ELR (cell line): ENCODE measurements at regions not wholly inside any gene's neighbourhood (a gene's known extent, or its start where the extent isn't known, plus 50 kb on each side); places are given as distances from the start of the nearest gene placed in this dataset.
"Not testable (repeated sequence)": the region's sequence is repeated elsewhere in the genome, so short reads cannot be mapped to it uniquely, and the experiment has no call there.

Experiments used
- DNase-seq: peaks from one replicate; pipeline ENCODE4 v3.0.0-alpha.2; 2015; ENCODE audit warnings: low read depth

- DNase-seq = no peak
Measured at GRCh38 chr1:4118746-4119515, 218.9 kb upstream of the C1orf174 start.

GRCh38 chr1:4119516-4120220 lies 219.6 kb upstream of the C1orf174 start:
- no peak for DNase-seq

GRCh38 chr1:4120557-4121292 lies 220.7 kb upstream of the C1orf174 start:
- no peak for DNase-seq

DNA sequence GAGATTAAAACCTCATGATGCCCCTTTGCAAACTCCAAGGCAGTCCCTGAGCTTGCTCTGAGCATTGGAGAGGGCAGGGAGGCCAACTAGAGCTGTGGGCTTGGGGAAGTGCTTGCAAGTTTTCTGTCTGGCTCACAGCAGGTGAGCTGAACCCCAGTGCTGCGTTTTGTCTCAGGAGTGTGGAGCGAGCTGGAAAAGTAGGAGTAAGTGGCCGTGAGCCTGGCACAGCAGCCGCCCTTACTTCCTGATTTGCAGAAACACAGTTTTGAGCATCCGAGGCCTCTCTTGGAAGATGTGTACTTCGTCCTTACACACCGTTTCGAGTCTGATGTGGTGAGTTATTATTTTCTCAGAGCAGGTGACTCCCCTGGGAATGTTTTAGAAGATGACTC lies 221.2 kb upstream of the C1orf174 start:
- no peak for DNase-seq

DNA sequence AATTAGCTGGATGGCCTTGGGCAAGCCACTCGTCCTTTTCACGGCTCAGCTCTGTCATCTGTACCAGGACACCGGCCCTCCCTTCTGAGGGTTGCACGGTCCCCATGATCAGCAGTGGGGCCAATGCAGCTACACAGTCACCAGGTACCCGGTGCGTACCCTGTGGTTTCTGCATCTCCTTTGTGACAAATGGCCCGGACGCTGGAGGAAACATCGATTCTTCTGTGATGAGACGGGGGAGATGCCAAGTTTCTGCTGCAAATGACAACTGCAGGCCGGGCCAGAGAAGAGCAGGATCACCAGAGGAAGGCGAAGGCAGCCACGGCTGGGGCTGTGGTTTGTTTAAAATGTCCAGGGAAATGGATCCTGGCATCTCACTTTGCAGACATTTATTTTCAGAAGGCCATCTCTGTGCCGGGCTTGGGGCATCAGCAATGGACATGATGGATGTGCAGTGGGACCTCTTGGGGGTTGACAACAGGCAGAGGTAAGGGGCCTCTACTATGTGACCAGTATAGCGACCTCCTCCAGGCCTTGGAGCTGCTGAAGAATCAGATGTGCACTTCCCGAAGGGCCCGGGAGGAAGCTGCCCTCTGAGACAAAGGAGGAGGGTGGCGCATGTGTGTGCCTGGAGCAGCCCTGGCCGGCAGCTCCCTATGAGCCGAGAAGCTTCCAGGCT lies 221.9 kb upstream of the C1orf174 start:
- no peak for DNase-seq

DNA sequence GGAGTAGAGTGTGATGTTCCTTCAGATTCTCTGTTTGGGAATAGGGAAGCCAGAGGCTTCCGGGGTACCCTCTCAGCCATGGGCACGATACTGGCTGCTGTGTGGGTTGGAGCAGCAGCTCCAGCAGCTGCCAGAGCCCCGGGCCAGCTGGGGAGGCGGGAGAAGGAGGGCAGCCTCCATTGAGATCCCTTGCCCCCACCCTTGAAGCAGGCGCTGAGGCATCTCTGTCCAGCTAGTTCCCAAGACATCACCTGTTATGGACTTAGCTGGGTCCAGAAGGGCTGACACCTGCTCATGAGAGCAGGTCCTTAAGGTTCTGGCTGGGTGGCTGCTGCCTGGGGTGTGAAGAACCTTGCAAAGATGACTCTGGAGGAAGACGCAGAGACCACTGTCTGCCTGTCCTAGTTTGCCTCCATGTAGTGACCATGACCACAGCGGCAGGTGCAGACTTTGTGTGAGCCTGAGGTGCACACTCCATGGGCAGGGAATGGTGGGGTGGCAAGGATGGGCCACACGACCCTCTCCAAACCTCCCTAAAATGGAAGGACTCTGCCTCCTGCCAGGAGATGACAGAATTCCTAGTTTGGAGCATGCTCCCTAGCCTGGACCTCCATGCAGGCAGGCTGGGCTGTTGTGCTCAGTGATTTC lies 222.6 kb upstream of the C1orf174 start:
- no peak for DNase-seq

DNA sequence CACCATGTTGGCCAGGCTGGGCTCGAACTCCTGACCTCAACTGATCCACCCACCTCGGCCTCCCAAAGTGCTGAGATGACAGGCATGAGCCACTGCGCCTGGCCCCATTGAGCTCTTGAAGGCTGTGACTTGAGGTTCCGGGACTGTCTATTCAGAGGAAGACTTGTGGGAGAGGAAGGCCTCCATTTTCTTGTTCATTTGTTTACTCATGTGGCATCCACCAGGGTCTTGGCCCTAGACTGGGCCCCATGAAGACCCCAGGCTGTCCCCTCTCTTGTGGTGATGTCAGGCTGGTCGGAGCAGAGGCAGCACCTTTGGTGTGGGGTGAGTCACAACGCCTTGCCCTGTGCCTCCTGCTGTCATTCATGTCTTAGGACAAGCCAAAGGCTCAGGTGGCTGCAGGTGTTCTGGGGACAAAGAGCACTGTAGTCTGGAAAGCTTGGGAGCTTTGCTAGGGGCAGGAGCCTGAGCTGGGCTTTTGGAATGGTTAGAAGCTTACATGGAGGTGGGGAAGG lies 224.6 kb upstream of the C1orf174 start:
- no peak for DNase-seq

GRCh38 chr1:4126251-4126650 lies 226.2 kb upstream of the C1orf174 start:
- DNase-seq = no peak

DNA sequence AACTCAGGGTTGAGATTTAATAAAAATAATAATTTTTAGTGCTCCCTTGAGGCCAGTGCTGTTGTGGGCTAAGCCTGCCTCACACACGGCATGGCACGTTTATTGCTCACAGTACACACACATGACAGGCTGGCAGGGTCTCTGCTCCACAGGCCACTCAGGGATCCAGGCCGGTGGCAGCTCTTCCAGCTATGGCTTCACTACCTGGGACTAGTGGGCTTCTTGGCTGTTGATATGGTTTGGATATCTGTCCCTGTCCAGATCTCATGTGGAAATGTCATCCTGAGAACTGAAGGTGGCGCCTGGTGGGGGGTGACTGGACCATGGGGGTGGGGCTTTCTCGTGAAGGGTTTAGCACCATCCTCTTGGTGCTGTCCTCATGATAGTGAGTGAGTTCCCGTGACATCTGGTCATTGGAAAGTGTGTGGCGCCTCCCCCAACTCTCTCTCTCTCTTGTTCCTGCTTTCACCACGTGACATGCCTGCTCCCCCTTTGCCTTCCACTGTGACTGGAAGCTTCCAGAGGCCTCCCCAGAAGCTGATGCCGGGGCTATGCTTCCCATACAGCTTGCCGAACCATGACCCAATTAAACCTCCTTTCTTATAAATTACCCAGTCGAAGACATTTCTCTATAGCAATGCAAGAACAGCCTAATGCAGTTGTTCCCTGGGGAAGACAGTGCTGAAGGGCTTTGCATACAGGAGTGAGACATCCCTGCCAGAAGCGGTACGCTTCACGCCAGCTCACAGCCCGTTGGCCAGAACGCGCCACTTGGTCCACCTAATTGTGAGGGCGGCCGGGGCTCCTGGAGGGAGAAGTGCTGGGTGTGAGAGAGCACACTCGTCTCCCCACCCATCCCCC lies 226.9 kb upstream of the C1orf174 start:
- DNase-seq = no peak

DNA sequence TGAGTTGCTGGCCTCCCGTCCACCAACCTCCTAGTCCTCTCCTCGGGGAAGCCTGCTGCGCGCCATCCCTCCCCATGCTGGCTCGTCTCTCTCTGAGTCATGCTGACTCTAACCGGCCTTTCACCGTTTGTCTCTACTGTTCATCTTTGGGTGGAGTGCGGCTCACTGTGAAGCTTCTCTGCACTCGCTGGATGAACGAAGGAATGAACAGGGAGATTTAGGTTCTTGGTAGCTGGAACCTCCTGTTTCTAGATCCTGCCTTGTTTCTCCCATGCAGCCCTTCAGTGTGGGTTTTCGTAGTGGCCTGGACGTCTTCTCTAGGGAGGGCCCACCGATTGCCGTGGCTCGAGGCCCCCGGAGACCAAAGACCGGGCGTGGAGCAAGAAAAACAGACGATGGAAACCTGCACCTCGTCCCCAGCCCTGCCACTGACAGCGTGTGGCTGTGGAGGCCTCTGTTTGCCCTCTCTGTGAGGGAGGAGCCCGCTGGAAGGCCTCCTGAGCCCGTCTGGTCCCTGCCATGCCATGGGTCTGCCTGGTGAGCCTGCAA lies 227.6 kb upstream of the C1orf174 start:
- no peak for DNase-seq

- no peak for DNase-seq
Measured at GRCh38 chr1:4128616-4129015, 228.5 kb upstream of the C1orf174 start.

DNA sequence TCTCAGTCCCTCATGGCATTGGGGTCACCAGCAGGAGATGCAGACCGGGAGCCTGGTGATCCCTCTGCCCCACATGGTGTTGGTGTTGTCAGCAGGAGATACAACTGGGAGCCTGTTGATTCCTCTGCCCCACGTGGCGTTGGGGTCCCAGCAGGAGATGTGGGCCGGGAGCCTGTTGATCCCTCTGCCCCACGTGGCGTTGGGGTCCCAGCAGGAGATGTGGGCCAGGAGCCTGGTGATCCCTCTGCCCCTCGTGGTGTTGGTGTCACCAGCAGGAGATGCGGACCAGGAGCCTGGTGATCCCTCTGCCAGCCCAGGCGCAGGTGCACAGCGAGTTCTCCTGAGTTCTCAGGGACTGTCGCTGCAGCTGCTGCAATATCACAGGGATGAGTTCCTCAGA lies 229.6 kb upstream of the C1orf174 start:
- no peak for DNase-seq

GRCh38 chr1:4130096-4130495 lies 230.0 kb upstream of the C1orf174 start:
- no peak for DNase-seq

DNA sequence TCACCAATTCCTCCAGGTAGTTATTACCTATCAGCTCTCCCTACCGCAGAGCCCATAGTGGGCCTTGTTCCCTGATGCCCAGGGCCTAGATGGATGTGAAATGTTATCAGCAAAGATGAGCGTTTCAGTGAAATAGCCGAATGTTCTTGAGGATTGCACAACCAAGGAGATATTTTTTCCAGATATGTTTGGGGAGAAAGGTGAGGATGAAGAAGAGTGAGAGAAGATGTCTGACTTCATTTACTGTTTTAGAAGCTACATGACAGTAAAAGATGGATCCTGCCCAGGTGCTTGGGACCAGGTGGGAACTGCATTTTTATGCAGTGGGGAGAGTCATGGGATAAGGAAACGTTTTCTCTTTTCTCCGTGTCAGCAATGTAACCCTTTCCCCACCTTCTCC lies 231.7 kb upstream of the C1orf174 start:
- DNase-seq = no peak

GRCh38 chr1:4132352-4133296 lies 232.6 kb upstream of the C1orf174 start:
- no peak for DNase-seq

DNA sequence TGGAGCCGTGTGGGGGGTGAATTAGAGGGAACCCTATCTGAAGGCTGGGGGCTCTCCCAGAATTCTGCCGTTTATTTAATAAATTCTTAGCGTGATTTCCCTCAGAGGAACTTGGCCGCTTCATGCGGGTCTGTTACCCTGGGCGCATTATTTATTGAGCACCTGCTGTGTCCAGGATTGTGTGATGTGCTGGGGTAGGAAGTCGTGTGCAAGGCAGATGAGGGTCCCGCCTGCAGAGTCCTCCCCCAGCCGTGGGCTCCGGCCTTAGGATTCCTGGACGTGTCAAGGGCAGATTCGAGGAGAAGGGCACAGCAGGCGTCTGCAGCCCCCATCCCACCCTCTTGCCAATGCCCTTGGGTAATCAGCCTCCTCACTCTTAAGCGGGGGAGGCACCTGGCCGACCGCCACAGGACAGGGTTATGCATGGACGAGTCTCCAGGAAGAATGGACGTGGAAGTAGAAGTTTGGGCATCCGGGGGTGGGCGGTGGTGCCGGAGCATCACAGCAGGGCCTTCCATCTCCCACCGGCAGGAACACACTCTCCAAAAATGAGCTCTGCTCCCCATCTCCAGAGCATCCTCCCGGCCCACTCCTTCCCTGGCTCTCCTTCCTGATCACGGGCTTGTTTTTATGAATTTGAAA lies 233.3 kb upstream of the C1orf174 start:
- DNase-seq = no peak

GRCh38 chr1:4133939-4134321 lies 233.9 kb upstream of the C1orf174 start:
- no peak for DNase-seq

DNA sequence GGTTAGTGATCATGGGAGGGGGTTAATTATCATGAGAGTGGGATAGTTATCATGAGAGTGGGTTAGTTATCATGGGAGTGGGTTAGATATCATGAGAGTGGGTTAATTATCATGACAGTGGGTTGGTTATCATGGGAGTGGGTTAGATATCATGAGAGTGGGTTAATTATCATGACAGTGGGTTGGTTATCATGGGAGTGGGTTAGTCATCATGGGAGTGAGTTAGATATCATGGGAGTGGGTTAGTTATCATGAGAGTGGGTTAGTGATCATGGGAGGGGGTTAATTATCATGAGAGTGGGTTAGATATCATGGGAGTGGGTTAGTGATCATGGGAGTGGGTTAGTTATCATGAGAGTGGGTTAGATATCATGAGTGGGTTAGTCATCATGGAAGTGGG lies 235.8 kb upstream of the C1orf174 start:
- not testable (repeated sequence) for DNase-seq
